Panc1 (cell line): ENCODE measurements at regions not wholly inside any gene's neighbourhood (a gene's known extent, or its start where the extent isn't known, plus 50 kb on each side); places are given as distances from the start of the nearest gene placed in this dataset.

Experiments used
- ATAC-seq: fragments of 200-7000 bp; cut with Tn5 transposase; 2 replicates; pipeline ENCODE4 v1.9.1; 2020; ENCODE audit warnings: mild to moderate bottlenecking, moderate library complexity
- BruUV-seq: library from RNA; stranded (reverse); fragments of 400-500 nt; replicated peaks from 2 replicates; lab custom pipeline; 2021; lab: Mats Ljungman, UMichigan
- CTCF ChIA-PET: fragments of 300-600 bp; sonication (Branson Sonifier 250); formaldehyde crosslinking; loops from one replicate; lab custom pipeline; 2022; ENCODE audit warnings: antibody characterized with exemption; lab: Charles Lee
- POLR2A ChIA-PET: fragments of 300-600 bp; sonication (Branson Sonifier 250); formaldehyde crosslinking; loops from one replicate; lab custom pipeline; 2022; ENCODE audit warnings: antibody characterized with exemption; lab: Charles Lee
- DNase-seq: peaks from one replicate; pipeline ENCODE4 v3.0.0-alpha.2; 2010; ENCODE audit warnings: low read depth, low spot score
- H3K27ac ChIP-seq: 2 replicates; pipeline ENCODE4 v1.5.1; 2011; ENCODE audit warnings: mild to moderate bottlenecking, low read length, inconsistent platforms
- H3K27me3 ChIP-seq: fragments of 200-500 bp; sonication (Bioruptor generic); 2 replicates; pipeline ENCODE4 v1.6.0; 2014; ENCODE audit warnings: low read length, inconsistent platforms; ENCODE audit not compliant: control insufficient read depth, insufficient read depth
- H3K36me3 ChIP-seq: fragments of 200-500 bp; sonication (Bioruptor generic); 2 replicates; pipeline ENCODE4 v1.5.1; 2014; ENCODE audit warnings: inconsistent platforms, mild to moderate bottlenecking, low read length, moderate library complexity; ENCODE audit not compliant: control insufficient read depth, insufficient read depth
- H3K4me1 ChIP-seq: 2 replicates; pipeline ENCODE4 v1.5.1; 2011; ENCODE audit warnings: inconsistent platforms, mild to moderate bottlenecking, low read length, moderate library complexity; ENCODE audit not compliant: control insufficient read depth, insufficient read depth
- H3K4me3 ChIP-seq, 2 experiments: 2 replicates each; pipeline ENCODE4 v1.5.1; 2011 to 2012; ENCODE audit warnings: low read depth in 2 of 2, low read length in 2 of 2, mild to moderate bottlenecking in 2 of 2, inconsistent platforms in 1 of 2, moderate library complexity in 1 of 2
- H3K9me3 ChIP-seq: fragments of 200-500 bp; sonication (Bioruptor generic); 2 replicates; pipeline ENCODE4 v1.5.1; 2014; ENCODE audit warnings: low read depth, mild to moderate bottlenecking, inconsistent platforms, low read length, moderate library complexity; ENCODE audit not compliant: control insufficient read depth, insufficient read depth
- CTCF ChIP-seq: fragments of 450-650 bp; IDR thresholded peaks from 2 replicates; pipeline ENCODE4 v1.5.1; 2017; ENCODE audit warnings: mild to moderate bottlenecking
- POLR2AphosphoS5 ChIP-seq: IDR thresholded peaks from 2 replicates; pipeline ENCODE4 v1.6.1; 2012; ENCODE audit warnings: mild to moderate bottlenecking, low read depth, low read length, moderate library complexity
- REST ChIP-seq, 2 experiments: IDR thresholded peaks; 2 replicates each; pipeline ENCODE4 v1.6.1; 2011 to 2012; ENCODE audit warnings: low read depth in 2 of 2, control low read depth in 1 of 2, low read length in 1 of 2, mild to moderate bottlenecking in 1 of 2, moderate library complexity in 1 of 2; ENCODE audit not compliant: insufficient read depth in 1 of 2
- SIN3A ChIP-seq: IDR thresholded peaks from 2 replicates; pipeline ENCODE4 v1.6.1; 2012; ENCODE audit warnings: low read depth, mild to moderate bottlenecking, low read length, moderate library complexity, borderline replicate concordance; ENCODE audit not compliant: insufficient read depth
- TCF7L2 ChIP-seq: IDR thresholded peaks from 2 replicates; pipeline ENCODE4 v1.6.1; 2011; ENCODE audit warnings: mild to moderate bottlenecking, low read depth, low read length, inconsistent platforms
- in situ Hi-C: cut with HindIII; loops from 2 replicates; pipeline ENCODE4 v1.10.0; 2016; ENCODE audit warnings: low sequenced_read_pairs, low pct_unique_long_range_greater_than_20kb
- intact Hi-C: fragments of 100-400 bp; cut with micrococcal nuclease; formaldehyde crosslinking; loops from one replicate; pipeline ENCODE4 v1.10.0; 2022; ENCODE audit not compliant: unreplicated experiment

GRCh38 chr11:127521413-127521812 lies 520.8 kb upstream of the KIRREL3 start:
- TF ChIP-seq TCF7L2 (no peak), REST (IDR thresholded peaks at IDR 0.05; ENCODE audit: insufficient read depth in 1 of 2, low read depth in 2 of 2, low read length in 1 of 2) (no peak), POLR2AphosphoS5 (no peak), SIN3A (no peak), CTCF (no peak)
- intact Hi-C loops (no loop called here), in situ Hi-C loops (no loop called here)
- DNase-seq (peak; percentile 30), ATAC-seq (peak; percentile 26; the same call in 1 of the 2 replicates)
- ChIA-PET POLR2A (no interaction called here), CTCF (no interaction called here)
- no peak overlapping the region for H3K4me3 ChIP-seq
- no peaks in the 10 kb centered on the region for H3K27me3 ChIP-seq
- no peaks in the 10 kb centered on the region for H3K4me1 ChIP-seq
- no peaks in the 10 kb centered on the region for H3K36me3 ChIP-seq
- BruUV-seq = no TSS peak
- no peak overlapping the region for H3K27ac ChIP-seq
- H3K9me3 ChIP-seq = 0 out of 2 replicates have a peak, but pooled peaks cover 2% of the 10 kb centered on the region

GRCh38 chr11:127507851-127508250 lies 507.3 kb upstream of the KIRREL3 start:
- POLR2A ChIA-PET = no interaction called here
- Histone ChIP-seq H3K27ac (no peak overlapping the region), H3K9me3 (no peaks in the 10 kb centered on the region), H3K27me3 (no peaks in the 10 kb centered on the region), H3K4me3 (no peak overlapping the region), H3K36me3 (no peaks in the 10 kb centered on the region), H3K4me1 (no peaks in the 10 kb centered on the region)
- CTCF ChIA-PET = no interaction called here
- no TSS peak for BruUV-seq
- in situ Hi-C loops = no loop called here
- intact Hi-C loops = no loop called here
- ATAC-seq = no peak
- DNase-seq = no peak
- TF ChIP-seq POLR2AphosphoS5 (no peak), REST (IDR thresholded peaks at IDR 0.05; ENCODE audit: insufficient read depth in 1 of 2, low read depth in 2 of 2, low read length in 1 of 2) (no peak), TCF7L2 (no peak), SIN3A (no peak), CTCF (no peak)
